NOMO-1 treated with DMSO at 0.1 percent for 48 hours (cell line): ENCODE measurements at regions not wholly inside any gene's neighbourhood (a gene's known extent, or its start where the extent isn't known, plus 50 kb on each side); places are given as distances from the start of the nearest gene placed in this dataset.

ENCODE experiments used
- DNase-seq: peaks from one replicate; lab custom pipeline; 2025; ENCODE audit not compliant: unreplicated experiment; lab: John Stamatoyannopoulos, UW

DNA sequence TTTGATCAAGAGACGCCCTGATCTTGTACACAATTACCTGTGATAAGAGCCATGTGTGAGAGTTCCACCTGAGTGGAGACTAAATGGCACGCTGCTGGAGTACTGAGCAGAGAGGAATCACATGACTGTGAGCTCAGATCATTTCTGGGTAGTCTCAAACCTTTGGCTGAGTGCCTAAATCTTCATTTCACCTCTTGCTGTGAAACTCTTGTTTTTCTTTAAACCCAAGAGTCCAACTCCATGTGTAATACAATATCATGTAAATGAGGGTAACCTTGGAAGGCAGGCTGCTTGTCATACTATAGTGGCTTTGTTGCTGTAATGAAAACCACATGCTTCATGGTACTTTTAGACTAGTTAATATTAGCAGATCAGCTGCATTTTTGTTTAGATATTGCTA is 156.9 kb downstream of the CAND1 start:
- DNase-seq: no peak

DNA sequence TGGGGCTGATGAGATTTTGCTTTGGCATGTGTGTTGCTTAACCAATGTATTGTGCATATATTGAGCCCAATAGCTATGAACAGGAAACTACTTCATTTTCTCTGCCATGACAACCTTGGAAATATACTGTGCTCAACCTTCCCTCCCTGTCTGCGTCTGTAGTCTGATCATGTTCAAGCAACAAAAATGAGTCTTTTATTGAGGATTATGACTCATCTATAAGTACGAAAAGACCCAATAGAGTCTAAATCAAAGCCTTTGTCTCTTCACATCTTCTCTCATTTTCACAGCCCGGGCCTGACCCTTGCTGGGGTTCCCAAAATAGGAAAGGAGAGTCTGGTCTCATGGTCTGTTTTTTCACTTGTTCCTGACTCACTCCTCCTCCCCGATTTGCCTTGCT is 158.2 kb downstream of the CAND1 start:
- no peak for DNase-seq

DNA sequence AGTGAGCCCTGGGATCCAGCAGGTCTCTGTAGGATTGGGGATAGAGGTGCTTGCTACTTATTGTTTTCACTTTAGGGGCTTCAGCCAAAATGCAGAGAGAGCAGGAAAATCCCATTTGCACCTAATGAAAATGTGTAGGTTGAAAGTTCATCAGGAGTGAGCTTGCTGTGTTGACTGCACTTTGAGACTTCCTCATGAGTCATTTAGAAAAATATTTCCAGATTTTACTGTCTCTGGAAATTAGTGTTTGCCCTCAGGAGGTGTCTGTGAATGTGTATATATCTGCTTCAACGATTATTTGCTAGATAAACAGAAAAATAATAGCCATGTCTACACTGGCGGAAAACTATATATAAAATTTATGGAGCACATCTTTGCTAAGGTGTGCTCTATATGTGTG is 159.3 kb downstream of the CAND1 start:
- no peak for DNase-seq

DNA sequence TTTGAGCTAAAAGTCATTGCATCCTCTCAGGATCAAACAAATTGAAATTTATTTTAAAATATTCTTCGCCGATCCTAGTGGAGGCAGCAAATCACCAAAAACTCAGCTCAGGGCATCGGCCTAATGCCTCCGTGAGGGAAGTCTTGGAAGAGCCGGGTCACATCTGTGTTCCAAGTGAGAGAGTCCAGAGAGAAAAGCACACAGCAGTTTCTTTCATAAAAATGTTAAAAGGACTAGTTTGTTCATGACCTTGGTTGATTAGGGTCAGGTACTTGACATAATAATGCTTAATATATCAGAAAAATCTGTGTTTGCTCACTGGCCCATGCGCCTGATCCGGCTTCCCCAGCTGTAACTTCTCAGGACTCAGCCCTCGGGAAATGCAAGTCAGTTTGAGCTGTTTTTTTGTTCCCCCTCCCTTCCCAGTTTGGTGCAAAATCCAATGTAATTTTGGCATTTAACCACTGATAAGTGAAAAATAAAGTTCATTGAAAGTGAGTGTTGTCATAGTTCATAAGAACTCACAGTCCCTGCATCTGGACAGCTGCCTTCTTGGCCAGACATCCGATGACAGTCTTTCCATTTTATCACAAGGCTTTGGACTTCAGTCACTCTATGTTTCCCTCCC is 161.7 kb downstream of the CAND1 start:
- no peak for DNase-seq

DNA sequence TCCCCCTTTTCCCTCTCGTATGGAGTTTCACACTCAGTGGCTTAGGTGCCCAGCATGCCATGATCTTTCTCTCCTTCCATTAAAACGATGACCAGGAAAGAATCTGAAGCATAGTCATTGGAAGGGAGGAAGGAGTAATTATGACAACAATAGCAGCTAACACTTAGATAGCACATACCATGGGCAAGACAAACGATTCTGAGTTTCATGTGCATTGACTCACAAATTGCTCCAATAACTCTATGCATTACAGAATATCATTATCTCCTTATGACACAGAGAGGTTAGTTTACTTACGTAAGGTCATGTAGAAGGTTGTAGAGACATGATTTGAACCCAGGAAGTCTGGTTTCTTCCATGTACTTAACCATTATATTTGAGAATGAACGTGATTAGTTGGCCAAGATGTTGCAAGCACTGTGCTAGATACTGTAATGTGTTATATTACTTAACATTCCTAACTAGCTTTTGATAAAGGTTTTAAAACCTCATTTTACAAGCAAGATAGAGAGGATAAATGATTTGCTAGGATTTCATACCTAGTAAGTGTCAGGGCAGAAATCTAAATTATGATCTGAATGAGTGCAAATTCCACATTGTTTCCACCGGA is 162.4 kb downstream of the CAND1 start:
- DNase-seq: no peak

DNA sequence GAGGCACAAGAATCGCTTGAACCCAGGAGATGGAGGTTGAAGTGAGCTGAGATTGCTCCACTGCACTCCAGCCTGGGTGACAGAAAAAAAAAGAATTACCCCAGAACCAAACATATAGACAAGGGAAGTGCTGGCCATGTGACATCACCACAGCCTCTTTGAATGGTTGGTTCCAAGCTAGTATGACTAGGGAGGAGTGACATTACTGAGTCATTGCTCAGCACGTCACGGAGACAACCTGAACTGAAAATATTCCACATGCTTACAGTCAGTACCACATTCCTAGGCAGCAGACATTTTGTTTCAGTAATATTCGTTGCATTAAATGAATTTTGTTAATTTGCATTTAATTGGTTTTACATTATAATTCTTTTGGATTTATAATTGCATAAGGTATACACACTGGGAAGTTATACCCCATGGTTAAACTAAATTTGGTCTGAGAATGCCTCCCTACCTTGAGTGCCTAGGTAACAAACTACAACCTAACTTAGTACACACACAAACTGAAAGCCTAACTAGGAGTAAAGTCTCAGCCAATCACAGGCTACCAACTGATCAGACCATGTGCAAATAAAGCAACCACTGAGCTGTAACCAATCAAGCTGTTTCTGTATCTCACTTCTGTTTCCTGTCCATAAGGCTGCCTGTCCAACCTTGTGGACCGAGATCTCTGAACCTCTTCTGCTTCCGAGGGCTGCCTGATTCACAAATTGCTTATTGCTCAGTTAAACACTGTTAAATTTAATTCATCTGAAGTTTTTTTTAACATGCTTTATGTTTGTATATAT is 164.4 kb downstream of the CAND1 start:
- DNase-seq: no peak

DNA sequence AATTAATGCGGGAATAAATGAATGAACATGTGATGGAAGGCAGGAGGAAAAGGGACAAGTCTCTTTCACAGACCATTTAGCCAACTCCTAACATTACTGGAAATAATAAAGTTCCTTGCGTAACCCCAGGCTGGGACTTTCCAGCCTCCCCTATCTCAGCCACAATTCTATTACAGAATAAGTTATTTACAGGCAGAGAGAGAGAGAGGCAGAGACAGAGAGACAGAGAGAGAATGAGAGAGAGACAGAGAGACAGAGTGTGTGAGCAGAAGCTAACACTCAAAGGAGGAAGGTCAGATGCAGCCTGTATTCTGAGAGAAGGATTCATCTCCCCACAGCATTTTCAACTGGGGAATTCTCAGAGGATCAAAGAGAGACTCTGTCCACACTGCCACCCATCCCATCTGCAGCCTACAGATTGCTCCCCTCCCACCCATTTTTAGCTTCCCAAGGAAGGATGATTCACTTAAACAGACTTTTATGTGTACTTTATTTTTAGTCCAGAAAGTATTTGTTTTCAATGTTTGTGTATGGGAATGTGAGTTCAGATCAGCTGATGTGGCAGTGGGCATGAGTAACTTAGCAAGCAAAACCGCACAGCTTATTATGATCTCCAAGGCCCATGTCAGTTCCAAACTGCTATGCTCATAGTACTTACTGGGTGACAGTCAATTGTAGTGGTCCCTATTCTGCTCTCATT is 165.7 kb downstream of the CAND1 start:
- DNase-seq: no peak

DNA sequence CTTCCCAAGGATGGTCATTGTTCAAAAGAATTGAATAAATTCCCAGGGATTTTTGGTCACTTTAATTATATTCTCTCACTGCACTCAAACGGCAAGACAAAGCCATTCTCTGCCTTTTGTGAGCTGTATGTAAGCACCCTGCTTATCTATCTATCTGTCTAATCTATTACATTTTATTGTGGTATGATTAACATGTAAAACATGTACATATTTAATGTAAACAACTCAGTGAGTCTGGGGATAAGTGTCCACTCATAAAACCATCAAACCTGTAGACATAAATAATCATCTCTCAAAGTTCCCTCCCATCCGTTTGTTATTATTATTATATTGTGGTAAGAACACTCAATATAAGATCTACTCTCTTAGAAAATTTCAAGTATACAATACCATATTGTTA is 167.1 kb downstream of the CAND1 start:
- no peak for DNase-seq

DNA sequence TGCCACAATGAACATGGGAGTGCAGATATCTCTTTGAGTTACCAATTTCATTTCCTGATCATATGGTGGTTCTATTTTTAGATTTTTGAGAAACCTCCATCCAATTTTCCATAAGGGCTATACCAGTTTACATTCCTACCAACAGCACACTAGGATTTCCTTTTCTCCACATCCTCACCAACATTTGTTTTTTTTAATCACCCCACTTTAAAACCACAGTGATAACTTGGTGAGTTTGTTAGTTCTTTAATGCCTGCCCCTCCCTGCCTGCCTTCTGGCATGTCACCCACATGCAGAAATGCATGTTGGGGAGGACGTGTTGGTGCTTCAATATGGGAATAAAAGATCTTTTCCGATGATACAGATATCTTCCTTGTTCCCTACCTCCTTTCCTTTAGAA is 167.9 kb downstream of the CAND1 start:
- no peak for DNase-seq

DNA sequence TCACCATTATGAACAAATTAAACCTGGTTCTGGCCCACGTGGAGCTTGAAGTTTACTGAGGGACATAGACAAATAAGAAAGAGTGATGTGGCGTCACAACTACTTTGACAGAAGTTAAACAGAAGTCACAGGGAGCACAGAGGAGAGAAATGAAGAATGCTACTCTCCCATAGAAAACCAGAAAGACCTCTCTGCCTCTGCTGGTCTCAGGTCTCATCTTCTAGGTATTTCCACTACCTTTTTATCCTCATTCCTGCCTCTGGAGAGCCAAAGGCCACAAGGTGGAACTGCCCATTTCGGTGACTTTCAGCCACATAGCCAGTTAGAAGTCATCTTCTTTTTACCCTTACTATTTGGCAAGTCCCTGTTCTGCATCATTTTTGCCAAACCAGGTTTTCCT is 170.5 kb downstream of the CAND1 start:
- DNase-seq: no peak

DNA sequence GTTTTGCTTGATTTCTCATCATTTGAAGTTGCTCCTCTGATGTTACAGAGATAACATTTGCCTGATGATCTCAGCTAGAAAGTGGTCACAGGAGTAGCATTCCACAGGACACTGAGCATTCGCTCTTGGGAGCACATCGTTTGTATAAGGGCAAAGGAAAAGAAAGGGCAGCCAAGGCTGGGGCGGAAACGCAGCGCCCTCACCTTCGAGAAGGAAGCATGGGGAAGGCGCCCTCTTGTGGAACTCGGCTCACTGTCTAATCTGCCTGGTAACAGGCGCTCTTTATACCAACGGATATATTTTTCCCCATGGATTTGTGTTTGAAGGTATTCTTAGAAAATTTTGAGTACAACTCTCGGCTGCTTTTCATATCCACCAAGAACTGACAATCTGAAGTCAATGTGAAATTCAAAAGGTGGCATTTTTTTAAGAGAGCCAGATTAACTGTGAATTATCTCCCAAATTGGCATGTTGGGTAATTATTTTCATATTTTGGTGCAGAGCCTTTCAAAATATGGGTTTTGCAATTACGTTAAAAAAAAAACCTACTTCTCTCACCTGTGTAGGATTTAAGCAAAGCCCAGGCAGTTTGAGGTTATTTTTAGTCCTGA is 172.7 kb downstream of the CAND1 start:
- peak; percentile 53 for DNase-seq

DNA sequence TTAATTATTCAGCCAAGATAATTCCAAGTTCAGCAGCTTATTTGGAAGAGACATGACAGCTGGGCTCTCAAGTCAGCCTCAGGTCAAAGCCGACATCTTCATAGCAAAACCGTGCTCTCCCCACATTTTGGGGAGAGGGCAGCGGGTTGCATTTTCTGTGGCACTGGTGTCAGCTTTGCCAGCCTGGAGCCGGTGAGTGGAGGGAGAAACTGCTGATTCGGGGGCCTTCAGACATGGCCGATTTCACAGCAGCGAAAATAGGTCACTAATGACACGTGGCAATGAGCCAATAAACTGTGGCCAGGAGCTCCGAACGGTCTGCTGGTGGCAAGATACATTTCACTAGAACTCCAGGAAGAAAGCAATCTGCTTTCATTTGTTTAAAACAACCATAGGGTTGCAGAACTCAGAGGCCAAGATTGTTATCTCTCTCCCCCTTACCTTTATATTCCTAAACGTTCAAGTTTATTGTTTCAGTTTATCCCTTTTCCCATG is 173.2 kb downstream of the CAND1 start:
- no peak for DNase-seq

DNA sequence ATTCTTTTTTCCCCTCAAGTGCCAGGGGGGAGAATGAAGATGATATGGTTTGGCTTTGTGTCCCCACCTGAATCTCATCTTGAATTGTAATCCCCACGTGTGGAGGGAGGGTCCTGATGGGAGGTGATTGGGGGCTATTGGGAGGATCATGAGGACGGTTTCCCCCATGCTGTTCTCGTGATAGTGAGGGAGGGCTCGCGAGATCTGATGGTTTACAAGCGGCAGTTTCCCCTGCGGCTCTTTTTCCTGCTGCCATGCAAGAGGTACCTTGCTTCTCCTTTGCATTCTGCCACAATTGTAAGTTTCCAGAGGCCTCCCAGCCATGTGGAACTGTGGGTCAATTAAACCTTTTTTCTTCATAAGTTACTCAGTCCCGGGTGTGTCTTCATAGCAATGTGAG is 173.7 kb downstream of the CAND1 start:
- no peak for DNase-seq

DNA sequence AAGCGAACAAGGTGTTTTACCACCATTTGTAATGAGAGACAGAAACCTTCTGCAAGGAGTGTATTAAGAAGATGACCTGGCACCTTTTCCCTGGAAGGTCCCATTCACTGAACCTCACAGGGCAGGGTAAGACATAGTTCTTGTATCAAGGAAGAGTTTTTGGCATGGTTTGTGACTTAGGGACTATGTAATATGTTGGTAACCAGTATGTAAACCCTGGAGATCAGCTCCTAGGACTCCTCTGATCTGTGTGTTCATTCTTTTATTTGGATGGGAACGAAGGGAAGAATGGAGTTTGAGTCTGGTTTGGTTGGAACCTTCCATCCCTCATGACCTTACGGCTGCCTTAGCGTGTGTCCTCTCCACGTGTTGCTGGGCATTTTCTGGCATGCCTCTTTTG is 175.4 kb downstream of the CAND1 start:
- DNase-seq: no peak

DNA sequence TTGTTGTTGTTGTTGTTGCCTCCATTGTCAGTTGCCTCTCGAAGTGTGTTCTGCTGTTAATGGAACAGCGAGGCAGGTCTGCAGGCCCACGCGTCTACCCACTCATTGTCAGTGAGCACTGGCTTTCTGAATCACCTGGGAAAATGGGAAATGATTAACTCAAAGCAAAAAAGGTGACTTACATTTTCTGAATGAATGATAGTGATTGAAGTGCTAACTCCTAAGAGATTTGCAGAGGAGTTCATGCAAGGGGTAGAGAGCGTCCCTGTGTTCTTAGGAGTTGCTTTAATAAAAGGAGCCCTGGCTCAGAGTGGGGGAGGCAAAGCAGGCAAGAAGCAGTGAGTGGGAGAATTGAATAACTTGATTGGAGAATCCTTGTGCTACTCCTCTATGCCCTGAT is 177.6 kb downstream of the CAND1 start:
- DNase-seq: no peak

DNA sequence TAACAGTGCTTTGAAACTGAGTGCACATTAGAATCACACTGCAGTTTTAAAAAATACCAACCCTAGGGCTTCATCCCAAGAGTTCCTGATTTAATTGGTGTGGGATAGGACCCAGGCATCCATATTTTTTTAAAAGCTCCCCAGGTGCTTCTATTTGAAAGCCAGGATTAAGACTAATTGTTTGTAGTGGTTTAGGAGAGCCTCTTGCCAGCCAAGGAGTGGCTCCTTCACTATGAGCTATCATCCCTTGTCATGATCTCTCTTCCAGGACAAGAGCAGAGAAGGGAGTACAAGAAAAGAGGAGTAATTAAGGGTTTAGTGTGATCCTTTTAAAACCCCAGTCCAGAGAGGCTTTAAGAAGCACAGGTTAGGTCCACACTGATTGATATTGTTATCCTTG is 178.0 kb downstream of the CAND1 start:
- no peak for DNase-seq

DNA sequence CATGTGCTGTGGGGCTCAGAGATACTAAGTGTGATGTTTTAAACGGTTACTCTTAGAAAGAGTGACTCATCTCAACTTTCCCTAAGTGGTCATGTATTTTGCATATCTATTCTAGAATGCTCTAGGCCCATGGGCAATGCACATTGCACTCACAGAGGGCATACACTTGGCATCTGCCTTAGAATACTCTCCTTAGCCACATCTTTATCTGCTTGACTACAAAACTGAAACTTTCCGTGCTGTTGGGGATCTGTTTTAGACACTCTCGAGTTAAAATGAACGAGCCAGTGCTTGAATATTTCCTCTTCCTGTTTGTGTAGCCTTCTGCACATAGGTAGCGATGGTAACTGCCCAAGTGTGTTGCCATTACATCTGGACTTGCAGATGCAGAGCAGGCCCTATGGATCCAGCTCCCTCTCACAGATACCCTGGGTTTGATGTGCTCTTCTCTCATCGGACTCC is 180.5 kb downstream of the CAND1 start:
- DNase-seq: no peak

DNA sequence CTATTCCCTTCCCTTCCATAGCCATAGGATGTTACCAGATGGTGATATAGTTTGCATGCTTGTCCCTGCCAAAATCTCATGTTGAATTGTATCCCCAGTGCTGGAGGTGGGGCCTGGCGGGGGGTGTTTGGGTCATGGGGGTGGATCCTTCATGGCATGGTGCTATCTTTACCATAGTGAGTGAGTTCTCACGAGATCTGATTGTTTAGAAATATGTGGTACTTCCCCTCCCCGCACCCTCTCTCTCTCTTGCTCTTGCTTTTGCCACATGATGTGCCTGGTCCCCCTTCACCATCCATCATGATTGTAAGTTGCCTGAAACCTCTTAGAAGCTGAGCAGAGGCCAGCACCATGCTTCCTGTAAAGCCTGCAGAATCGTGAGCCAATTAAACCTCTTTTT is 181.3 kb downstream of the CAND1 start:
- no peak for DNase-seq

DNA sequence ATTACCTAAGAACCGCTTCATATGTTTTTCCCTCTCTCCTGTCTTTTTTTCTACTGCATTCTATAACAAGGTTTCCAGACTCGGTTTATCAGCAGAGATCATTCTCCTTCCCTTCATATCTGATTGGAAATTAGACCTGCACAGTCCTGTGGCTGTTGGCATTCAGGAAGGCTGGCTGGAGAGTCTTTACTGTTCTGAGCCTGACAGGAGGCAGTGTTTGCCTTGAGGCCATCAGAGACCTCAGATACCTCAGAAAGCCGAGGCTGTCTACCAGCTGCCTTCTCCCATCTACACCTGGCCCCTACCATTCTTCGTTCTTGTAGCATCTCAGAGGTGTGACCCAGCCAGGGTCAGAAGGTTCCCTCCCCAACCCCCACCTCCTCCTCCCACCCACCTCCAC is 182.0 kb downstream of the CAND1 start:
- DNase-seq: no peak

DNA sequence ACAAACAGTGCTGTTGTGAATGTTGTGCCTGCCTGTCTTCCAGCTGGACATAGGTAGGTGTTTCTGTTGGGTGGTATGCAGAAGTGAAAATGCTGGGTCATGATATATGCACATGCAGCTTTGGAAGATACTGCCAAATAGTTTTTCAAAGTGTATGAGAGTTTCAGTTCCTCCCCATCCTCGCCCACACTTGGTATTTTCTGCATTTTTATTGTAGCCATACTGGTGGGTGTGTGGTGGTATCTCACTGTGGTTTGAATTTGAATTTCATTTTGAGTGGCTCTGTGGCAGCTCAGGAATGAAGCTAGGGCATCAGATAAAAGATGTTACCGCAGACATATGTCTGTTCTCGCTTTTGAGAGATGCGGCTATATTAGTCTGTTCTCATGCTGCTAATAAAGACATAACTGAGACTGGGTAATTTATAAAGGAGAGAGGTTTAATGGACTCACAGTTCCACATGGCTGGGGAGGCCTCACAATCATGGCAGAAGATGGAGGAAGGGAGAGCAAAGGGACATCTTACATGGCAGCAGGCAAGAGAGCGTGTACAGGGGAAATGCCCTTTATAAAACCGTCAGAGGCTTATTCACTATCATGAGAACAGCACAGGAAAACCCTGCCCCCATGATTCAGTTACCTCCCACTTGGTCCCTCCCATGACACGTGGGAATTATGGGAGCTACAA is 183.1 kb downstream of the CAND1 start:
- DNase-seq: peak; percentile 79

DNA sequence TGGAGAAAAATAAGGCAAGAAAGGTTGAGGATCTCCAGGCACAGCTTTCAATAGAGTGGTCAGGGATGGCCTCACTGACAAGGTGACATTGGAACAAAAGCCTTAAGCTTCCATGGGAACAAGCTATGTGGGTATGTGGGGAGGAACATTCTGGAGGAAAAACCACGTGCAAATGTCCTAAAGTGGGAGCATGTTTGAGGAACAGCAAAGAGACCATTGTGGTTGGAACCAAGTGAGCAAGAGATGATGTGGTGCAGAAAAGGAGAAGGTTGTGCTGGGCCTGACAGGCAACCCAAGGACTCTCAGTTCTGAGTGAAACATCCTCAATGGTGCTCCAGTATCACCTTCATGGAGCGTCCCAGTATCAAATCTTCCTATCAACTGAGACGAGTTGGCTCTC is 184.0 kb downstream of the CAND1 start:
- DNase-seq: no peak
